A549 (cell line): ENCODE measurements at regions not wholly inside any gene's neighbourhood (a gene's known extent, or its start where the extent isn't known, plus 50 kb on each side); places are given as distances from the start of the nearest gene placed in this dataset.

Source experiments
- ATAC-seq, 2 experiments: fragments of 200-7000 bp in 1 of 2; fragments of >200 bp in 1 of 2; cut with Nextera tagmentation in 1 of 2; cut with Tn5 transposase in 1 of 2; 3 replicates each; pipeline versions ENCODE4 v1.8.0 to v1.9.1; 2018 to 2020; ENCODE audit warnings: mild to moderate bottlenecking in 1 of 2, moderate library complexity in 1 of 2
- CTCF ChIA-PET: fragments of 300-600 bp; sonication (Branson Sonifier 250); formaldehyde crosslinking; extraction: SDS; loops from one replicate; lab custom pipeline; 2021; ENCODE audit warnings: antibody characterized with exemption, inconsistent platforms; lab: Yijun Ruan, JAX
- POLR2A ChIA-PET: fragments of 350-600 bp; formaldehyde crosslinking; extraction: SDS; loops from one replicate; lab custom pipeline; 2021; ENCODE audit warnings: antibody characterized with exemption, inconsistent platforms; lab: Yijun Ruan, JAX
- DNase-seq, 2 experiments: peaks; one replicate each; pipeline versions ENCODE4 v3.0.0 to v3.0.0-alpha.2; 2011 to 2016; ENCODE audit warnings: low read depth in 1 of 2, low spot score in 1 of 2
- FAIRE-seq: peaks from 2 replicates; lab custom pipeline; 2011; peaks lifted over from hg19 to GRCh38; lab: Jason Lieb, UNC
- H3K27ac ChIP-seq, 2 experiments: fragments of >200 bp; sonication (Bioruptor Twin); formaldehyde crosslinking; 3 replicates each; pipeline ENCODE4 v1.5.1; 2016 to 2017
- H3K4me1 ChIP-seq: fragments of >200 bp; sonication (Bioruptor Twin); formaldehyde crosslinking; 3 replicates; pipeline ENCODE4 v1.6.1; 2016
- H3K4me2 ChIP-seq: fragments of >200 bp; sonication (Bioruptor Twin); formaldehyde crosslinking; 3 replicates; pipeline ENCODE4 v1.6.1; 2016
- H3K4me3 ChIP-seq: fragments of >200 bp; sonication (Bioruptor Twin); formaldehyde crosslinking; 3 replicates; pipeline ENCODE4 v1.5.1; 2016
- H3K9me3 ChIP-seq: fragments of >200 bp; sonication (Bioruptor Twin); formaldehyde crosslinking; 3 replicates; pipeline ENCODE4 v1.6.1; 2016
- BHLHE40 ChIP-seq: IDR thresholded peaks from 2 replicates; pipeline ENCODE4 v1.6.1; 2012; ENCODE audit warnings: low read depth, low read length, inconsistent platforms
- CEBPB ChIP-seq, 2 experiments: fragments of >200 bp in 1 of 2; sonication (Bioruptor Twin) in 1 of 2; formaldehyde crosslinking in 1 of 2; IDR thresholded peaks; 2 replicates each; pipeline ENCODE4 v1.6.1; 2012 to 2016
- CHD2 ChIP-seq: fragments of 150-350 bp; IDR thresholded peaks from 2 replicates; pipeline ENCODE4 v1.6.1; 2014; ENCODE audit warnings: low read length; ENCODE audit not compliant: partially characterized antibody
- EHMT2 ChIP-seq: fragments of 200-600 bp; sonication (generic); IDR thresholded peaks from 2 replicates; pipeline ENCODE4 v1.6.1; 2016; ENCODE audit warnings: antibody characterized with exemption, low read depth, mild to moderate bottlenecking, moderate library complexity
- ESRRA ChIP-seq: fragments of 150-350 bp; IDR thresholded peaks from 2 replicates; pipeline ENCODE4 v1.6.1; 2014; ENCODE audit warnings: mild to moderate bottlenecking, low read length, borderline replicate concordance
- FOSL2 ChIP-seq, 2 experiments: fragments of 450-650 bp in 1 of 2; fragments of >200 bp in 1 of 2; sonication (Bioruptor Twin) in 1 of 2; formaldehyde crosslinking; IDR thresholded peaks; 2 replicates each; pipeline versions ENCODE4 v1.5.0 to v1.6.1; 2016 to 2020; ENCODE audit warnings: mild to moderate bottlenecking in 1 of 2, moderate library complexity in 1 of 2
- FOXS1 ChIP-seq: fragments of 250-450 bp; sonication (Bioruptor Pico); IDR thresholded peaks from 2 replicates; pipeline ENCODE4 v1.5.0; 2020; ENCODE audit warnings: mild to moderate bottlenecking, moderate library complexity
- HEYL ChIP-seq: fragments of 250-450 bp; sonication (Bioruptor Pico); IDR thresholded peaks from 2 replicates; pipeline ENCODE4 v1.8.0; 2021; ENCODE audit warnings: mild to moderate bottlenecking, moderate library complexity
- JUN ChIP-seq, 2 experiments: fragments of >200 bp; sonication (Bioruptor Twin); formaldehyde crosslinking; IDR thresholded peaks; 2 replicates in 1 of 2; 3 replicates in 1 of 2; pipeline ENCODE4 v1.6.1; 2016 to 2017
- KDM1A ChIP-seq: fragments of 200-600 bp; sonication (generic); IDR thresholded peaks from 2 replicates; pipeline ENCODE4 v1.6.1; 2016; ENCODE audit warnings: low read depth, mild to moderate bottlenecking
- KDM5A ChIP-seq: fragments of 200-600 bp; sonication (generic); IDR thresholded peaks from 2 replicates; pipeline ENCODE4 v1.6.1; 2016; ENCODE audit warnings: antibody characterized with exemption, mild to moderate bottlenecking
- NR3C1 ChIP-seq: fragments of >200 bp; sonication (Bioruptor Twin); formaldehyde crosslinking; IDR thresholded peaks from 3 replicates; pipeline ENCODE4 v1.6.1; 2017
- PHF8 ChIP-seq: fragments of 200-600 bp; sonication (generic); IDR thresholded peaks from 2 replicates; pipeline ENCODE4 v1.6.1; 2016; ENCODE audit warnings: low read depth, mild to moderate bottlenecking, antibody characterized with exemption, moderate library complexity, borderline replicate concordance
- POLR2A ChIP-seq: IDR thresholded peaks from 2 replicates; pipeline ENCODE4 v1.6.1; 2012; ENCODE audit warnings: mild to moderate bottlenecking, low read length
- RARB ChIP-seq: fragments of 250-450 bp; sonication (Bioruptor Pico); IDR thresholded peaks from 2 replicates; pipeline ENCODE4 v1.8.0; 2021; ENCODE audit warnings: mild to moderate bottlenecking, moderate library complexity
- RCOR1 ChIP-seq: fragments of 150-350 bp; IDR thresholded peaks from 2 replicates; pipeline ENCODE4 v1.6.1; 2014; ENCODE audit warnings: antibody characterized with exemption, low read length, low read depth
- RNF2 ChIP-seq: fragments of 200-600 bp; sonication (generic); IDR thresholded peaks from 2 replicates; pipeline ENCODE4 v1.6.1; 2016; ENCODE audit warnings: low read depth, mild to moderate bottlenecking, antibody characterized with exemption, moderate library complexity, borderline replicate concordance
- SMC3 ChIP-seq: fragments of >200 bp; sonication (Bioruptor Twin); formaldehyde crosslinking; IDR thresholded peaks from 3 replicates; pipeline ENCODE4 v1.6.1; 2018; ENCODE audit warnings: inconsistent platforms
- SREBF2 ChIP-seq: fragments of 450-650 bp; IDR thresholded peaks from 2 replicates; pipeline ENCODE4 v1.6.1; 2014; ENCODE audit warnings: mild to moderate bottlenecking, moderate library complexity
- TP53 ChIP-seq: fragments of 250-450 bp; sonication (Bioruptor Pico); IDR thresholded peaks from 2 replicates; pipeline ENCODE4 v1.5.0; 2021; ENCODE audit warnings: mild to moderate bottlenecking, moderate library complexity
- ZFP36 ChIP-seq: fragments of 450-650 bp; IDR thresholded peaks from 2 replicates; pipeline ENCODE4 v1.6.1; 2014; ENCODE audit warnings: borderline replicate concordance; ENCODE audit not compliant: partially characterized antibody
- ZNF302 ChIP-seq: fragments of 250-450 bp; sonication (Bioruptor Pico); IDR thresholded peaks from 2 replicates; pipeline ENCODE4 v1.9.0; 2021; ENCODE audit warnings: inconsistent platforms, mild to moderate bottlenecking, moderate library complexity
- WGBS: methylation state at CpG from one replicate; pipeline ENCODE4 v1.1.6; 2017; ENCODE audit errors: missing lambda C conversion rate; 5-methylcytosine and 5-hydroxymethylcytosine counted together
- TF ChIP-seq, protein P1 (sequence below): IDR thresholded peaks from 2 replicates; pipeline ENCODE4 v1.6.1; 2012; ENCODE audit warnings: low read depth, borderline replicate concordance
- TF ChIP-seq, protein P2 (sequence below): fragments of 250-450 bp; sonication (Bioruptor Pico); IDR thresholded peaks from 2 replicates; pipeline ENCODE4 v1.5.0; 2020; ENCODE audit warnings: low read depth, mild to moderate bottlenecking, moderate library complexity
- TF ChIP-seq, protein P3 (sequence below): IDR thresholded peaks from 2 replicates; pipeline ENCODE4 v1.6.1; 2012
- TF ChIP-seq, protein P4 (sequence below): fragments of 450-650 bp; IDR thresholded peaks from 2 replicates; pipeline ENCODE4 v1.6.1; 2014; ENCODE audit warnings: antibody characterized with exemption
- TF ChIP-seq, protein P5 (sequence below): fragments of 200-600 bp; sonication (generic); IDR thresholded peaks from 2 replicates; pipeline ENCODE4 v1.6.1; 2016; ENCODE audit warnings: antibody characterized with exemption, mild to moderate bottlenecking, moderate library complexity

DNA sequence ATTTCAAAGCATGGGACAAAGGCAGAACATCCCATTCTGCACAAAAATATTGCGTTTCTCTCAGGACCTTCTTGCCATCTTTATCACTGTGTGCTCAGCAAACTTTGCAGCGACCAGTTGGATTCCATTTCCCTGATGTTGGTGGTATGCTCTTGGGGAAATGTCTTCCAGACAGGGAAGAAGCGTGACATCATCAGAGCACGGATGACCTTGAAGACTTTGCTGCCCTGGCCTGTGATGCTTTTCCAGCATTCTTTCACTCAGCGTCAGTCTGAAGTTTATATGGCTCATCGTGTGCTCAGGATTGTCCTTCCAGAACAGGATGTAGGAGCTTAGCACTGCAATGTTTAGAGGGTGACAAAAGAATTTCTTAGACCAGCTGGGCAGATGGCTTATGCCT is 131.4 kb upstream of the F3 start:
- no peak for TF ChIP-seq KDM5A
- no peak for TF ChIP-seq RCOR1
- TF ChIP-seq TP53 (CRISPR knock-in tag), result no peak
- TF ChIP-seq, protein P1, sequence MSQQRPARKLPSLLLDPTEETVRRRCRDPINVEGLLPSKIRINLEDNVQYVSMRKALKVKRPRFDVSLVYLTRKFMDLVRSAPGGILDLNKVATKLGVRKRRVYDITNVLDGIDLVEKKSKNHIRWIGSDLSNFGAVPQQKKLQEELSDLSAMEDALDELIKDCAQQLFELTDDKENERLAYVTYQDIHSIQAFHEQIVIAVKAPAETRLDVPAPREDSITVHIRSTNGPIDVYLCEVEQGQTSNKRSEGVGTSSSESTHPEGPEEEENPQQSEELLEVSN, result no peak
- no peak for TF ChIP-seq BHLHE40
- TF ChIP-seq SREBF2, result no peak
- no peak for TF ChIP-seq ESRRA
- TF ChIP-seq CHD2, result no peak
- TF ChIP-seq, protein P2, sequence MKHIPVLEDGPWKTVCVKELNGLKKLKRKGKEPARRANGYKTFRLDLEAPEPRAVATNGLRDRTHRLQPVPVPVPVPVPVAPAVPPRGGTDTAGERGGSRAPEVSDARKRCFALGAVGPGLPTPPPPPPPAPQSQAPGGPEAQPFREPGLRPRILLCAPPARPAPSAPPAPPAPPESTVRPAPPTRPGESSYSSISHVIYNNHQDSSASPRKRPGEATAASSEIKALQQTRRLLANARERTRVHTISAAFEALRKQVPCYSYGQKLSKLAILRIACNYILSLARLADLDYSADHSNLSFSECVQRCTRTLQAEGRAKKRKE (CRISPR knock-in tag), result no peak
- no peak for TF ChIP-seq RARB
- no peak for TF ChIP-seq JUN (IDR thresholded peaks at IDR 0.05)
- TF ChIP-seq PHF8, result no peak
- no peak for TF ChIP-seq ZFP36
- TF ChIP-seq, protein P3, sequence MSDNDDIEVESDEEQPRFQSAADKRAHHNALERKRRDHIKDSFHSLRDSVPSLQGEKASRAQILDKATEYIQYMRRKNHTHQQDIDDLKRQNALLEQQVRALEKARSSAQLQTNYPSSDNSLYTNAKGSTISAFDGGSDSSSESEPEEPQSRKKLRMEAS, result no peak
- TF ChIP-seq, protein P4, sequence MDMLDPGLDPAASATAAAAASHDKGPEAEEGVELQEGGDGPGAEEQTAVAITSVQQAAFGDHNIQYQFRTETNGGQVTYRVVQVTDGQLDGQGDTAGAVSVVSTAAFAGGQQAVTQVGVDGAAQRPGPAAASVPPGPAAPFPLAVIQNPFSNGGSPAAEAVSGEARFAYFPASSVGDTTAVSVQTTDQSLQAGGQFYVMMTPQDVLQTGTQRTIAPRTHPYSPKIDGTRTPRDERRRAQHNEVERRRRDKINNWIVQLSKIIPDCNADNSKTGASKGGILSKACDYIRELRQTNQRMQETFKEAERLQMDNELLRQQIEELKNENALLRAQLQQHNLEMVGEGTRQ, result no peak
- no peak for TF ChIP-seq KDM1A
- no peak for TF ChIP-seq ZNF302
- no peak for TF ChIP-seq POLR2A
- TF ChIP-seq FOXS1, result no peak
- TF ChIP-seq NR3C1, result no peak
- H3K4me3 ChIP-seq, result no peak overlapping the region
- ATAC-seq (no peak), DNase-seq (no peak), FAIRE-seq (no peak)
- POLR2A ChIA-PET, result no interaction called here
- H3K9me3 ChIP-seq, result no peaks in the 10 kb centered on the region
- H3K27ac ChIP-seq, result no peak overlapping the region
- H3K4me1 ChIP-seq, result peaks cover 3% of the 10 kb centered on the region; the same call in 1 of the 3 replicates
- 74% methylated on average over 6 of the region's 6 CpGs for WGBS
- H3K4me2 ChIP-seq, result no peak overlapping the region
- CTCF ChIA-PET, result no interaction called here

DNA sequence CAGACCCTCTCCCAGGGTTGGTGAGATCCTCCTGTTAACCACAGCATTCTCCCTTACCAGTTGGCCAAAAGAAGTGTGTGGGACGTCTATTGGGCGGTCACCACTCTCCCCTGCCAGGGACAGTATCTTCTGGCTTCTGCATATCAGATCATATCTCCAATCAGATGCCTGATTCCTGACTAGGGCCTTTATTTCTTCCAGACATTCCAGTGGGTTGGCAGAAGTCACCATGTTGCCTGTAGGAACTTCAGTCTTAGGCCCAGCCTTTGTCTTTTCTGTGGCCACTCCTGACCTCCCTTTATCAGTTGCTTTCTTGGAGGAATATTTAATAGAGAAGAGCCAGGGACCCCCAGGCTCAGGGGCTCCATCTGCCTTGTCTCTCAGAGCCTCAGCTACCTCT is 130.4 kb upstream of the F3 start:
- FAIRE-seq (no peak), DNase-seq (no peak), ATAC-seq (no peak)
- ChIA-PET CTCF (no interaction called here), POLR2A (no interaction called here)
- peaks cover 3% of the 10 kb centered on the region; the same call in 1 of the 3 replicates for H3K4me1 ChIP-seq
- H3K9me3 ChIP-seq, result no peaks in the 10 kb centered on the region
- H3K4me3 ChIP-seq, result no peak overlapping the region
- H3K4me2 ChIP-seq, result no peak overlapping the region
- WGBS, result 92% methylated on average over 2 of the region's 2 CpGs
- TF ChIP-seq CEBPB (IDR thresholded peaks at IDR 0.05) (no peak), RARB (no peak), EHMT2 (no peak), SMC3 (no peak), RNF2 (no peak), HEYL (CRISPR knock-in tag) (no peak), FOSL2 (IDR thresholded peaks at IDR 0.05) (no peak), FOSL2 (CRISPR knock-in tag; IDR thresholded peaks at IDR 0.05) (no peak)
- TF ChIP-seq, protein P5, sequence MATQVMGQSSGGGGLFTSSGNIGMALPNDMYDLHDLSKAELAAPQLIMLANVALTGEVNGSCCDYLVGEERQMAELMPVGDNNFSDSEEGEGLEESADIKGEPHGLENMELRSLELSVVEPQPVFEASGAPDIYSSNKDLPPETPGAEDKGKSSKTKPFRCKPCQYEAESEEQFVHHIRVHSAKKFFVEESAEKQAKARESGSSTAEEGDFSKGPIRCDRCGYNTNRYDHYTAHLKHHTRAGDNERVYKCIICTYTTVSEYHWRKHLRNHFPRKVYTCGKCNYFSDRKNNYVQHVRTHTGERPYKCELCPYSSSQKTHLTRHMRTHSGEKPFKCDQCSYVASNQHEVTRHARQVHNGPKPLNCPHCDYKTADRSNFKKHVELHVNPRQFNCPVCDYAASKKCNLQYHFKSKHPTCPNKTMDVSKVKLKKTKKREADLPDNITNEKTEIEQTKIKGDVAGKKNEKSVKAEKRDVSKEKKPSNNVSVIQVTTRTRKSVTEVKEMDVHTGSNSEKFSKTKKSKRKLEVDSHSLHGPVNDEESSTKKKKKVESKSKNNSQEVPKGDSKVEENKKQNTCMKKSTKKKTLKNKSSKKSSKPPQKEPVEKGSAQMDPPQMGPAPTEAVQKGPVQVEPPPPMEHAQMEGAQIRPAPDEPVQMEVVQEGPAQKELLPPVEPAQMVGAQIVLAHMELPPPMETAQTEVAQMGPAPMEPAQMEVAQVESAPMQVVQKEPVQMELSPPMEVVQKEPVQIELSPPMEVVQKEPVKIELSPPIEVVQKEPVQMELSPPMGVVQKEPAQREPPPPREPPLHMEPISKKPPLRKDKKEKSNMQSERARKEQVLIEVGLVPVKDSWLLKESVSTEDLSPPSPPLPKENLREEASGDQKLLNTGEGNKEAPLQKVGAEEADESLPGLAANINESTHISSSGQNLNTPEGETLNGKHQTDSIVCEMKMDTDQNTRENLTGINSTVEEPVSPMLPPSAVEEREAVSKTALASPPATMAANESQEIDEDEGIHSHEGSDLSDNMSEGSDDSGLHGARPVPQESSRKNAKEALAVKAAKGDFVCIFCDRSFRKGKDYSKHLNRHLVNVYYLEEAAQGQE, result no peak
- no peak overlapping the region for H3K27ac ChIP-seq
